Glutamatergic neuron (in vitro differentiated cells): ENCODE measurements at regions not wholly inside any gene's neighbourhood (a gene's known extent, or its start where the extent isn't known, plus 50 kb on each side); places are given as distances from the start of the nearest gene placed in this dataset.

Experiments
- DNase-seq: peaks from one replicate; pipeline ENCODE4 v3.0.0; 2022
- H3K27ac Mint-ChIP-seq: one replicate; pipeline ENCODE4 v1.8.0; 2020; ENCODE audit warnings: mild to moderate bottlenecking, mixed read lengths, inconsistent platforms; ENCODE audit not compliant: unreplicated experiment
- H3K27me3 Mint-ChIP-seq: one replicate; pipeline ENCODE4 v1.8.0; 2020; ENCODE audit warnings: mild to moderate bottlenecking, moderate library complexity, mixed read lengths, inconsistent platforms; ENCODE audit not compliant: unreplicated experiment
- H3K36me3 Mint-ChIP-seq: one replicate; pipeline ENCODE4 v1.8.0; 2020; ENCODE audit warnings: mild to moderate bottlenecking, mixed read lengths, inconsistent platforms; ENCODE audit not compliant: unreplicated experiment
- H3K4me1 Mint-ChIP-seq: one replicate; pipeline ENCODE4 v1.8.0; 2020; ENCODE audit warnings: mild to moderate bottlenecking, low read depth, mixed read lengths, inconsistent platforms; ENCODE audit not compliant: unreplicated experiment
- H3K4me3 Mint-ChIP-seq: one replicate; pipeline ENCODE4 v1.8.0; 2020; ENCODE audit warnings: mild to moderate bottlenecking, mixed read lengths, inconsistent platforms; ENCODE audit not compliant: unreplicated experiment
- H3K9me3 Mint-ChIP-seq: one replicate; pipeline ENCODE4 v1.8.0; 2020; ENCODE audit warnings: mild to moderate bottlenecking, moderate library complexity, mixed read lengths, inconsistent platforms; ENCODE audit not compliant: unreplicated experiment
- CTCF ChIP-seq: fragments of 200-600 bp; sonication (generic); IDR thresholded peaks from one replicate; pipeline ENCODE4 v1.5.0; 2021; ENCODE audit not compliant: partially characterized antibody, unreplicated experiment

- H3K4me3 Mint-ChIP-seq = no peak overlapping the region
- no peak for DNase-seq
- no peaks in the 10 kb centered on the region for H3K27me3 Mint-ChIP-seq
- no peak for TF ChIP-seq CTCF
- H3K36me3 Mint-ChIP-seq = no peaks in the 10 kb centered on the region
- no peaks in the 10 kb centered on the region for H3K9me3 Mint-ChIP-seq
- no peaks in the 10 kb centered on the region for H3K4me1 Mint-ChIP-seq
- H3K27ac Mint-ChIP-seq = no peak overlapping the region
Measured at GRCh38 chrX:30981968-30982367, 89.9 kb downstream of the FTHL17 start.

GRCh38 chrX:30979271-30979670 is 90.2 kb upstream of the TAB3 start:
- Mint-ChIP-seq H3K27me3 (no peaks in the 10 kb centered on the region), H3K4me3 (no peak overlapping the region), H3K27ac (no peak overlapping the region), H3K36me3 (no peaks in the 10 kb centered on the region), H3K4me1 (no peaks in the 10 kb centered on the region), H3K9me3 (peaks cover 2% of the 10 kb centered on the region)
- DNase-seq = no peak
- no peak for TF ChIP-seq CTCF

GRCh38 chrX:30975467-30975866 is 86.4 kb upstream of the TAB3 start:
- peaks cover 2% of the 10 kb centered on the region for H3K9me3 Mint-ChIP-seq
- H3K27ac Mint-ChIP-seq = no peak overlapping the region
- H3K4me3 Mint-ChIP-seq = no peak overlapping the region

GRCh38 chrX:30973784-30974427 is 84.9 kb upstream of the TAB3 start:
- Mint-ChIP-seq H3K27ac (no peak overlapping the region), H3K36me3 (no peaks in the 10 kb centered on the region), H3K9me3 (peaks cover 2% of the 10 kb centered on the region), H3K4me1 (no peaks in the 10 kb centered on the region), H3K27me3 (no peaks in the 10 kb centered on the region), H3K4me3 (no peak overlapping the region)
- DNase-seq = no peak
- no peak for TF ChIP-seq CTCF

More at GRCh38 chrX:30975467-30975866, 86.4 kb upstream of the TAB3 start:
- no peaks in the 10 kb centered on the region for H3K36me3 Mint-ChIP-seq
- no peaks in the 10 kb centered on the region for H3K27me3 Mint-ChIP-seq
- TF ChIP-seq CTCF = no peak
- no peaks in the 10 kb centered on the region for H3K4me1 Mint-ChIP-seq
- no peak for DNase-seq

- no peak overlapping the region for H3K27ac Mint-ChIP-seq
- no peak for DNase-seq
- peak overlapping the region; percentile 77 for H3K4me3 Mint-ChIP-seq
- no peaks in the 10 kb centered on the region for H3K36me3 Mint-ChIP-seq
- peaks cover 2% of the 10 kb centered on the region for H3K9me3 Mint-ChIP-seq
- TF ChIP-seq CTCF = peak; percentile 49
- no peaks in the 10 kb centered on the region for H3K27me3 Mint-ChIP-seq
- no peaks in the 10 kb centered on the region for H3K4me1 Mint-ChIP-seq
Measured at GRCh38 chrX:30971774-30972603, 82.9 kb upstream of the TAB3 start.
